GM12872 (cell line): ENCODE measurements at regions not wholly inside any gene's neighbourhood (a gene's known extent, or its start where the extent isn't known, plus 50 kb on each side); places are given as distances from the start of the nearest gene placed in this dataset.

ENCODE experiments used
- TF ChIP-seq, protein P1 (sequence below): IDR thresholded peaks from 3 replicates; pipeline ENCODE4 v1.5.1; 2011; ENCODE audit warnings: low read depth, mild to moderate bottlenecking, low read length, moderate library complexity; ENCODE audit not compliant: insufficient read depth

DNA sequence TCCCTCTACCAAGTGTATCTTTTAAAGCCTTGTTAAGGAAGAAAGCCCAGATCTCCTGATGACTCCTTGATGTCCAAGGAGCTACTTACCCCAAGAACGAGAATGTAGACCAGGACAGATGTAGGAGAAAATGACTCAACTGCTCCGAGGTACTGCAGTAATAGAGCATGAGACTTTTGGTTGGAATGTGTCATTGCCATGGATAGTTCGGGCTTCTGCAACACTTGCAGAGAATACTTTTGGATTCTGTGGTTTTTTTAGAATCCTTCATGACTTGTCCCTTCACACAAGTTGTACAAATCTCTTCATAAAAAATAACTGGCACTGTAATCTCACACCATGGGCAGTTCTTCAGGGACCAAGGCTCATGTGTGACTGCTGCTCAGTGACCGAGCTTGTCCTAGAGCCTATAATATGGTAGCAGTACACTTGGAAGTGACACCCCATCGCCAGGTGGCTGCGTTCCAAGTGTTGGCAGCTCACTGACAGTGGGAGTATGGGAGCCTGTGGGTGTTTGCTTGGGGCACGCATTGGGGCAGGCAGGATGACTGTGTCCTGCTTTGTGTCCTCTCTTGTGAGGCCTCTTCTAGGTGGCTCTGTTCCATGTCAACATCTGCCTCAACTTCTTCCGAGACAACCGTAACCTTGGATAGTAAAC is 87.9 kb upstream of the WDR1 start:
- TF ChIP-seq, protein P1, sequence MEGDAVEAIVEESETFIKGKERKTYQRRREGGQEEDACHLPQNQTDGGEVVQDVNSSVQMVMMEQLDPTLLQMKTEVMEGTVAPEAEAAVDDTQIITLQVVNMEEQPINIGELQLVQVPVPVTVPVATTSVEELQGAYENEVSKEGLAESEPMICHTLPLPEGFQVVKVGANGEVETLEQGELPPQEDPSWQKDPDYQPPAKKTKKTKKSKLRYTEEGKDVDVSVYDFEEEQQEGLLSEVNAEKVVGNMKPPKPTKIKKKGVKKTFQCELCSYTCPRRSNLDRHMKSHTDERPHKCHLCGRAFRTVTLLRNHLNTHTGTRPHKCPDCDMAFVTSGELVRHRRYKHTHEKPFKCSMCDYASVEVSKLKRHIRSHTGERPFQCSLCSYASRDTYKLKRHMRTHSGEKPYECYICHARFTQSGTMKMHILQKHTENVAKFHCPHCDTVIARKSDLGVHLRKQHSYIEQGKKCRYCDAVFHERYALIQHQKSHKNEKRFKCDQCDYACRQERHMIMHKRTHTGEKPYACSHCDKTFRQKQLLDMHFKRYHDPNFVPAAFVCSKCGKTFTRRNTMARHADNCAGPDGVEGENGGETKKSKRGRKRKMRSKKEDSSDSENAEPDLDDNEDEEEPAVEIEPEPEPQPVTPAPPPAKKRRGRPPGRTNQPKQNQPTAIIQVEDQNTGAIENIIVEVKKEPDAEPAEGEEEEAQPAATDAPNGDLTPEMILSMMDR = no peak

DNA sequence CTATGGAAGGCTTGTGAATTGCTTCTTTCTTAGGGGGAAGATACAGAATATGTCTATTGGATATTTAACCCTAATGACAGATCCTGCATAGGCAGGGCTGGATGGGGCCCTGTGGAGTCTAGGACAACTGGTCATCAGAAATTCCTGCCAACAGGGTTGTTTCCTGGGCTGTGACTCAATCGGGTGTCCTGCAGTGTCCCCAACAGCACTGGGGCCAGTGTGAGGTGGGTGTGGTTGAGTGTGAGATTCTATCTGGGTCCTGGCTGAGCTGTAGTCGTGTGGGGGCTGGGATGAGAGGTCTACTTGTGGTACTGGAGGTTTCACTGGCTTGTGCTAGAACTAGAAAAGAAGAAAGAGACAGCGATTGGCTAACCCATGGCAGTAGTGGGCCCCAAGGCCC is 87.3 kb upstream of the WDR1 start:
- TF ChIP-seq, protein P1 = no peak

DNA sequence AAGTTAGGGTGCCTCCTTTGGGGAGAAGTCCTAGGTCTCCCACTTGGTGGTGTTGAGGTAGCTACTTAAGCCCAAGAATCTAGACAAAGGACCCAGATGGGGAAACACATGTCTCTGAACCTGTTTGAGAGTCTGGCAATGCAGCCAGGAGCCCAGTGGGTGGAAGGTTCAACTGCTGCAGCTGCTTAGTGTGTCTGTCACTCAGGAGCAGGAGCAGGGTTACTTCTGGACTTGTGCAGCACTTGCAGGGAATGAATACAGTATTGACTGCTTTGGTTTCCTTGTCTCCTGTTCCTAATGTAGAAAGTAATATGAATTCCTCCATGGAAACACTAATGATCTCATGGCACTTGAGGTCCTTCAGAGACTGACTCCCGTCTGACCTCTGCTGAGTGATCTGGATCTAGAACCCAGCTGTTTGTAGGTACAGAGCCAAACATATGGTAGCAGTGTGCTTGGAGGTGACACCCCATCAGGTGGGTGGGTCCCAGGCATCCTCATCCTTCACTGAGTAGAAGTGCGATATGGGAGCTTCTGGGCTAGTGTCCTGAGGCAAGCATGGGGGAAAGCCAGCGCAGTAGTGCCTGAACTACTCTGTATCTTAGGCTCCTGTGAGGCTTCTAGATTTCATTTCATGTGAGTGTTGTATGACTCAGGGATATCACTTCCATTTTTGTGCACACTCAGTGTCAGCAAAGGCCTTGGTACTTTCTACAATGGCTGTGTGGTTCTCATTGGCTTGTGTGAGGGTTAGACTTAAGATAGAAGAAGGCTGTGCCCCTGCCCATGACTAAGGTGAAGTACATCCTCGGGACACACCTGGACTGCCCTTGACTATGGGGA is 85.0 kb upstream of the WDR1 start:
- TF ChIP-seq, protein P1 = no peak

DNA sequence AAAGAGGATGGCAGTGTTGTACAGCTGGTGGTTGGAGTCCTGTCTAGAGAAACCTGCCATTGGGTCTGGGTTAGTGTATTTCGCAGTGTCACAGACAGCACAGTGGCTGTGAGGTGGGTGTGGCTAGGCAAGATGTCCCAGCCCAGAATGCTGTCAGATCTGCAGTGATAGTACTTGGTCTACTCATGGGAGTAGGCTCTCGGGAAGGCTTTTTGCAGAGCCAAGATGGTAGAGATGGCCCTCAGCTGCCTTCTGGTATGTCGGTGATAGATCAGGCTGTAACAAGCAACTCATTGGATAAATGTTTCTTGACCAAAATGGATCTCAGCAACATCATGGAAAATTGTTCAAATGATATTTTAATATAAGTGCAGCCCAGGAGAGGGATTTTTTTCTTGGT is 84.3 kb upstream of the WDR1 start:
- TF ChIP-seq, protein P1 = no peak

DNA sequence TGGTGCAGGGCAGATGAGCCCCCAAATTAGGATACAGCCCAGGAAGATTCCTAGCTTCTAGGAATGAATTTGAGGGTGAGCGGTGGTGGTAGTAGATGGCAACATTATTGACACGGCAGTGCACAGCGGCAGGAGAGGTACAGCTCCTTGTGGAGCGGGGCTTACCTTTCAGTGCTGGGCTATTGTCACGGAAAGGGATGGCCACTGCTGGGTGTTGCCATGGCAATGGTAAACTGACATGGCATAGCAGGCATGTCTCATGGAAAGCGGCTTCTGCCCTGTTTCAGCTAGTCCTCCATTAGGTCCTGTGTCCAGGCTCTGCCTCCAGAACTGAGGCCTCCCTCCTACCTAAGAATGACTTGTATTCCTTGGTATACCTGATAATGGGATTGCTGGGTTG is 81.8 kb upstream of the WDR1 start:
- TF ChIP-seq, protein P1 = no peak

DNA sequence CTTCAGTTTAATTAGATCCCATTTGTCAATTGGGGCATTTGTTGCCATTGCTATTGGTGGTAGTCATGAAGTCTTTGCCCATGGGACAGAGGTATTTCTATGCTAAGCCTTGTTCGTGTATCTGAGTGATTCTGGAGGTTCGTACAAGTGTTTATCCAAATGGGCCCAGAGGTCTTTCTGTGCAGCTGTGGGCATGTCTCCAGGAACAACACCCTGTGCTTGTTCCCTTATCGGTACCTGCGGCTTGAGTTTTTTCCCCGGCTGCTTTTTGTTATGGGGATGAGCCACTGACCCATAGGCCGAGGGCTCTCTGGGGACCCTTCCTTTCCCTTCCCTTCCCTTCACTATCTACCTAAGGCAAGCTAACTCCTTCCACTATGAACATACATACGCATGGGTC is 81.4 kb upstream of the WDR1 start:
- TF ChIP-seq, protein P1 = no peak

DNA sequence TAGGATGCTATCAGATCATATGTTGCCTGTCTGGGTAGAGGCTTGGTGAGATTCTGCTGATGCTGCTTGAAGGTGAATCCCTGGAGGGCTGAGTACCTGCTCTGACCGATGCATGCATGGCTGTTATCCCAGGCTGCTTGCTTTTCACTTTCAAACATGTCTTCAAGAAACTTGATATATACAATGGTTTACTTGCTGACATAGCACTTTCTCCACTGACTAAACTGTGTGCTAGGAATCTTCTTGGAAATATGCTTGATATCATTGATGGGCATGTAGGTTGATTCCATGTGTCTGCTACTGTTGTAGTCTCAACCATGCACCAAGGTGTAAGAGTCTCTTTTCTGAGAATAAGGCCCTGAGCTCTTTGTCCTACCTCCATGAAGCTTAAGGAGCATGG is 79.6 kb upstream of the WDR1 start:
- TF ChIP-seq, protein P1 = no peak
